Astrocyte (in vitro differentiated cells and primary cell): ENCODE measurements at regions not wholly inside any gene's neighbourhood (a gene's known extent, or its start where the extent isn't known, plus 50 kb on each side); places are given as distances from the start of the nearest gene placed in this dataset.

ENCODE experiments used
- DNase-seq: peaks from one replicate; pipeline ENCODE4 v3.0.0-alpha.2; 2010; ENCODE audit warnings: low read depth
- FAIRE-seq: peaks from 2 replicates; lab custom pipeline; 2011; peaks lifted over from hg19 to GRCh38; lab: Jason Lieb, UNC
- H2AFZ ChIP-seq: 2 replicates; pipeline ENCODE4 v1.6.0; 2012; ENCODE audit warnings: low read depth, low read length, inconsistent platforms
- H3K27ac ChIP-seq: 2 replicates; pipeline ENCODE4 v1.5.1; 2011; ENCODE audit warnings: low read depth, low read length, inconsistent platforms
- H3K27me3 ChIP-seq: 2 replicates; pipeline ENCODE4 v1.6.0; 2011; ENCODE audit warnings: low read length, inconsistent platforms; ENCODE audit not compliant: insufficient read depth
- H3K36me3 ChIP-seq: 2 replicates; pipeline ENCODE4 v1.5.1; 2011; ENCODE audit warnings: low read length, inconsistent platforms; ENCODE audit not compliant: insufficient read depth
- H3K4me1 ChIP-seq: 2 replicates; pipeline ENCODE4 v1.5.1; 2011; ENCODE audit warnings: low read length, inconsistent platforms; ENCODE audit not compliant: insufficient read depth
- H3K4me2 ChIP-seq: 2 replicates; pipeline ENCODE4 v1.6.0; 2012; ENCODE audit warnings: low read length, inconsistent platforms
- H3K4me3 ChIP-seq: 2 replicates; pipeline ENCODE4 v1.5.1; 2011; ENCODE audit warnings: low read depth, mild to moderate bottlenecking, low read length, inconsistent platforms; ENCODE audit not compliant: insufficient read depth
- H3K79me2 ChIP-seq: 2 replicates; pipeline ENCODE4 v1.6.0; 2012; ENCODE audit warnings: mild to moderate bottlenecking, low read length, inconsistent platforms; ENCODE audit not compliant: insufficient read depth
- H3K9ac ChIP-seq: 2 replicates; pipeline ENCODE4 v1.6.0; 2012; ENCODE audit warnings: mild to moderate bottlenecking, low read length, inconsistent platforms
- H3K9me3 ChIP-seq: 2 replicates; pipeline ENCODE4 v1.5.1; 2012; ENCODE audit warnings: low read depth, mild to moderate bottlenecking, low read length, inconsistent platforms; ENCODE audit not compliant: insufficient read depth
- H4K20me1 ChIP-seq: 2 replicates; pipeline ENCODE4 v1.6.0; 2012; ENCODE audit warnings: low read length, inconsistent platforms; ENCODE audit not compliant: insufficient read depth
- H3K27ac Mint-ChIP-seq: one replicate; pipeline ENCODE4 v1.8.0; 2021; ENCODE audit warnings: mild to moderate bottlenecking, mixed read lengths; ENCODE audit not compliant: unreplicated experiment
- H3K27me3 Mint-ChIP-seq: one replicate; pipeline ENCODE4 v1.8.0; 2021; ENCODE audit warnings: low read depth, mixed read lengths; ENCODE audit not compliant: unreplicated experiment
- H3K36me3 Mint-ChIP-seq: one replicate; pipeline ENCODE4 v1.8.0; 2021; ENCODE audit warnings: low read depth, mixed read lengths; ENCODE audit not compliant: unreplicated experiment
- H3K4me1 Mint-ChIP-seq: one replicate; pipeline ENCODE4 v1.8.0; 2021; ENCODE audit warnings: low read depth, mixed read lengths; ENCODE audit not compliant: unreplicated experiment
- H3K4me3 Mint-ChIP-seq: one replicate; pipeline ENCODE4 v1.8.0; 2021; ENCODE audit warnings: mild to moderate bottlenecking, moderate library complexity, mixed read lengths; ENCODE audit not compliant: unreplicated experiment
- H3K9me3 Mint-ChIP-seq: one replicate; pipeline ENCODE4 v1.8.0; 2021; ENCODE audit warnings: mild to moderate bottlenecking, mixed read lengths; ENCODE audit not compliant: unreplicated experiment
- CTCF ChIP-seq: IDR thresholded peaks from 2 replicates; pipeline ENCODE4 v1.5.1; 2011; ENCODE audit warnings: low read depth, mild to moderate bottlenecking, inconsistent platforms, low read length, moderate library complexity; ENCODE audit not compliant: insufficient read depth
- EZH2 ChIP-seq: IDR thresholded peaks from 2 replicates; pipeline ENCODE4 v1.6.1; 2012; ENCODE audit warnings: mild to moderate bottlenecking, low read length, inconsistent platforms; ENCODE audit not compliant: insufficient read depth

GRCh38 chr3:30140356-30141075, 465.9 kb upstream of the TGFBR2 start:
- Mint-ChIP-seq H3K4me1 (no peaks in the 10 kb centered on the region), H3K4me3 (no peak overlapping the region), H3K36me3 (no peaks in the 10 kb centered on the region), H3K27ac (no peak overlapping the region), H3K27me3 (no peaks in the 10 kb centered on the region), H3K9me3 (no peaks in the 10 kb centered on the region)
- no peaks in the 10 kb centered on the region for H3K79me2 ChIP-seq
- no peak overlapping the region for H3K4me3 ChIP-seq
- H3K9me3 ChIP-seq = peaks cover 2% of the 10 kb centered on the region
- H3K27ac ChIP-seq = no peak overlapping the region
- H4K20me1 ChIP-seq = no peaks in the 10 kb centered on the region
- no peaks in the 10 kb centered on the region for H3K36me3 ChIP-seq
- no peak for FAIRE-seq
- TF ChIP-seq CTCF (no peak), EZH2 (no peak)
- no peak for DNase-seq
- no peak overlapping the region for H3K9ac ChIP-seq
- no peak overlapping the region for H3K4me2 ChIP-seq
- no peaks in the 10 kb centered on the region for H3K27me3 ChIP-seq
- no peaks in the 10 kb centered on the region for H3K4me1 ChIP-seq
- H2AFZ ChIP-seq = no peak overlapping the region

DNA sequence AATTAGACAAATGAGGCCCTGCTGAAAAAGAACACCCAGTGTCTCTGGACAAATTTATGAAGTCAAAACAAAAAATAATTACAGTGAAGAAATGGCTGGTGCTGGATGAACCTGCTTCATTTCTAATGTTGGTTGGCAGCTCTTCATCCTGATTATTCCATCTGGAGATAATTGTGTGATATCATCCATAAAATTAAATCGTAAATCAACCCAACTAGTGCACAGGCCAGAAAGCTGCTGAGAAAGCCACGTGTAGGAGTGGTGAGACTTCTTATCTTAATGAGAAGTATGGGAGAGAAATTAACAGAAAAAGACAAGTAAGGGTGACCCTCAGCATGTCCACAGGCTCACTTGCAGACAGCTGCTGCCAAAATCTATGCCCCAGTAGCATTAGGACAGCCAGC, 465.2 kb upstream of the TGFBR2 start:
- Mint-ChIP-seq H3K9me3 (no peaks in the 10 kb centered on the region), H3K4me3 (no peak overlapping the region), H3K27me3 (no peaks in the 10 kb centered on the region), H3K27ac (no peak overlapping the region), H3K4me1 (no peaks in the 10 kb centered on the region), H3K36me3 (no peaks in the 10 kb centered on the region)
- Histone ChIP-seq H3K27me3 (no peaks in the 10 kb centered on the region), H4K20me1 (no peaks in the 10 kb centered on the region), H3K9ac (no peak overlapping the region), H3K9me3 (no peaks in the 10 kb centered on the region), H3K79me2 (no peaks in the 10 kb centered on the region), H3K4me2 (no peak overlapping the region), H3K4me1 (no peaks in the 10 kb centered on the region), H3K4me3 (no peak overlapping the region), H2AFZ (no peak overlapping the region), H3K36me3 (no peaks in the 10 kb centered on the region), H3K27ac (no peak overlapping the region)
- no peak for TF ChIP-seq EZH2
- TF ChIP-seq CTCF = no peak
- FAIRE-seq = no peak
- peak; percentile 28 for DNase-seq

DNA sequence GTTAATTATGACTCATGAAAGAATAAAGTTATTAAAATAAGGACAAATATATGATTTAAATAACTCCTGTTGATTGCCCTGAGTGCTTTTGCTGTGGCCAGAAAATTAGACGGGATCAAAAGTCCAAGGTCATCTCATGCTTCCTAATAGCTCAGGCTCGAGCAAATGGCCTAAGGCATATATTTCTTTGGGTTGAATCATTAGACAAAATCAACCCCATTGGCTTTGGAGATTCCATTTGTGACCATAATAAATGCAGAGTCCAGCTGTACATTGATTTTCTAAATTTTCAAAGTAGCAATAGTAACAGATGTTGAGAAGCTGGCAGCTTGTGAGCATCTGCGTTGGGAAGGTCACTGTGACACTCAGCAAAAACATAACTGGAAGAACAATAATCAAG, 464.5 kb upstream of the TGFBR2 start:
- H3K9ac ChIP-seq = no peak overlapping the region
- H3K27ac ChIP-seq = no peak overlapping the region
- no peak overlapping the region for H3K4me3 ChIP-seq
- no peak for FAIRE-seq
- DNase-seq = no peak
- no peaks in the 10 kb centered on the region for H3K36me3 ChIP-seq
- peaks cover under 1% of the 10 kb centered on the region for H3K4me1 Mint-ChIP-seq
- no peaks in the 10 kb centered on the region for H3K27me3 ChIP-seq
- no peaks in the 10 kb centered on the region for H3K27me3 Mint-ChIP-seq
- no peaks in the 10 kb centered on the region for H3K36me3 Mint-ChIP-seq
- no peaks in the 10 kb centered on the region for H3K79me2 ChIP-seq
- TF ChIP-seq EZH2 (no peak), CTCF (no peak)
- H3K9me3 Mint-ChIP-seq = no peaks in the 10 kb centered on the region
- no peaks in the 10 kb centered on the region for H3K9me3 ChIP-seq
- H3K4me3 Mint-ChIP-seq = no peak overlapping the region
- H3K4me1 ChIP-seq = no peaks in the 10 kb centered on the region
- H4K20me1 ChIP-seq = no peaks in the 10 kb centered on the region
- H3K27ac Mint-ChIP-seq = no peak overlapping the region
- H2AFZ ChIP-seq = no peak overlapping the region
- H3K4me2 ChIP-seq = no peak overlapping the region
